Liver (tissue), 3 donors: ENCODE measurements at regions not wholly inside any gene's neighbourhood (a gene's known extent, or its start where the extent isn't known, plus 50 kb on each side); places are given as distances from the start of the nearest gene placed in this dataset.

Experiments used
- CTCF ChIP-seq: fragments of 150-350 bp; IDR thresholded peaks from 2 replicates; pipeline ENCODE4 v1.5.1; 2017; ENCODE audit warnings: improper control_type of control experiment, low read depth, low read length; ENCODE audit not compliant: missing input control
- EGR1 ChIP-seq, 2 donors: IDR thresholded peaks; 2 replicates each; pipeline ENCODE4 v1.6.1; 2016 to 2018; ENCODE audit warnings: antibody characterized with exemption in 2 of 2, low read depth in 2 of 2
- FOXA1 ChIP-seq: IDR thresholded peaks from 2 replicates; pipeline ENCODE4 v1.6.1; 2016; ENCODE audit warnings: antibody characterized with exemption
- JUND ChIP-seq, 2 donors: IDR thresholded peaks; 2 replicates each; pipeline ENCODE4 v1.6.1; 2016; ENCODE audit warnings: antibody characterized with exemption in 2 of 2
- RAD21 ChIP-seq, 2 donors: IDR thresholded peaks; 2 replicates each; pipeline ENCODE4 v1.6.1; 2016; ENCODE audit warnings: antibody characterized with exemption in 2 of 2, mild to moderate bottlenecking in 2 of 2
- REST ChIP-seq: IDR thresholded peaks from 2 replicates; pipeline ENCODE4 v1.6.1; 2016; ENCODE audit warnings: antibody characterized with exemption, mild to moderate bottlenecking
- YY1 ChIP-seq: IDR thresholded peaks from 2 replicates; pipeline ENCODE4 v1.6.1; 2016; ENCODE audit warnings: antibody characterized with exemption, mild to moderate bottlenecking
- ZBTB33 ChIP-seq: IDR thresholded peaks from 2 replicates; pipeline ENCODE4 v1.6.1; 2016; ENCODE audit warnings: antibody characterized with exemption
- TF ChIP-seq, protein P1 (sequence below): IDR thresholded peaks from 2 replicates; pipeline ENCODE4 v1.6.1; 2016; ENCODE audit warnings: antibody characterized with exemption
- donor health status: healthy.
- donor health status: healthy.

- TF ChIP-seq, protein P1, sequence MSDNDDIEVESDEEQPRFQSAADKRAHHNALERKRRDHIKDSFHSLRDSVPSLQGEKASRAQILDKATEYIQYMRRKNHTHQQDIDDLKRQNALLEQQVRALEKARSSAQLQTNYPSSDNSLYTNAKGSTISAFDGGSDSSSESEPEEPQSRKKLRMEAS: no peak
- TF ChIP-seq ZBTB33: no peak
- TF ChIP-seq CTCF: no peak
- no peak for TF ChIP-seq EGR1 (IDR thresholded peaks at IDR 0.05; ENCODE audit: low read depth in 2 of 2)
- TF ChIP-seq YY1: no peak
- no peak for TF ChIP-seq RAD21 (IDR thresholded peaks at IDR 0.05)
- no peak for TF ChIP-seq JUND (IDR thresholded peaks at IDR 0.05)
- TF ChIP-seq FOXA1: no peak
- TF ChIP-seq REST: no peak
Measured at GRCh38 chr6:14287707-14288106, 170.1 kb downstream of the CD83 start.
